ENCODE measurements at regions not wholly inside any gene's neighbourhood (a gene's known extent, or its start where the extent isn't known, plus 50 kb on each side); places are given as distances from the start of the nearest gene placed in this dataset.

DNA sequence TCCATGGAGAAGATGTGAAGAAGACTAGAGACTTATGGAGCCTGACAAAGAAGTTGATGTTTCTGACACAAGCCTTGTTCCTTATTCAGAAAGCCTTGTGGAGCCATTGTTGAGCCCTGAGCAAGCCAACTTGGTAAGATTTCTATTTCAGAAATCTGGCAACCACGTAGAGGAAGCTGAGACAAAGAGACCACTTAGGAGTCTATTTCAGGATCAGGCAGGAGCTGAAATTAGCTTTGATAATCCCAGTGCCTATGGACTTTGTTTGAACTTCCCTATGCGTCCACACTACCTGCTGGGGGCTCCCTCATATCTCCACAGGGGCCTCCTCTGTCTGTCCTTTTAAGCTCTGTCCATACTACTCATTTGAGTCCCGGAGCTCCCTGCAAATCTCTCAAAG, 540.0 kb upstream of the GOT2 start:
- TF ChIP-seq GATA1 (IDR thresholded peaks at IDR 0.05; ENCODE audit: low read depth, low read length) (no peak), POLR2A (IDR thresholded peaks at IDR 0.05; ENCODE audit: low read length) (no peak)
- no peak for DNase-seq

DNA sequence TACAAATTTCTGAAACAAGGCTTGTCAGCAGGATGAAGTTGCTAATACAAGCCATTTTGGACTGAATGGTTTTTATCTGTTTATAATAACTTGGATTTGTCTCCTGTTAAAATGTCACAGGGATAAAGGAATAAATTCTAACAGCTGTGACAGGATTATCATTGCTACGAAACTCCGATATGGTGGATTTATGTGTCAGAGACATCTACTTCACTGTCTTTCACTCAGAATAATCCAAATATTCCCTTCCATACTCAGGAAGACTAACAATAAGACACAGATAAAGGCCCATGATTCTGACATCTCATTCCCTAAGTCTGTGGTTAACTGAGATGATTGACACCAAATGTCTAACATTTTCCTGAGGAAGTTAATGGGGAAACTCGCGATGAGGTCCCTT, 529.8 kb upstream of the GOT2 start:
- no peak for DNase-seq
- no peak for TF ChIP-seq POLR2A (IDR thresholded peaks at IDR 0.05; ENCODE audit: low read length)
- no peak for TF ChIP-seq GATA1 (IDR thresholded peaks at IDR 0.05; ENCODE audit: low read depth, low read length)

DNA sequence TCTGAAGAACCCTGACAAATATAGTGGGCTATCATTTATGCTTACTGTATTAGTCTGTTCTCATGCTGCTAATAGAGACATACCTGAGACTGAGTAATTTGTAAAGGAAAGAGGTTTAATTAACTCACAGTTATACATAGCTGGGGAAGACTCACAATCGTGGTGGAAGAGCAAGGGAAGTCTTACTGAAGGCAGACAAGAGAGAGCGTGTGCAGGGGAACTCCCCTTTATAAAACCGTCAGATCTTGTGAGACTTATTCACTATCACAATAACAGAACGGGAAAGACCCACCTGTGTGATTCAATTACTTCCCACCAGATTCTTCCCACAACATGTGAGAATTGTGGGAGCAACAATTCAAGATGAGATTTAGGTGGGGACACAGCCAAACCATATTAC, 526.8 kb upstream of the GOT2 start:
- no peak for DNase-seq
- TF ChIP-seq POLR2A (IDR thresholded peaks at IDR 0.05; ENCODE audit: low read length) (no peak), GATA1 (IDR thresholded peaks at IDR 0.05; ENCODE audit: low read depth, low read length) (no peak)

DNA sequence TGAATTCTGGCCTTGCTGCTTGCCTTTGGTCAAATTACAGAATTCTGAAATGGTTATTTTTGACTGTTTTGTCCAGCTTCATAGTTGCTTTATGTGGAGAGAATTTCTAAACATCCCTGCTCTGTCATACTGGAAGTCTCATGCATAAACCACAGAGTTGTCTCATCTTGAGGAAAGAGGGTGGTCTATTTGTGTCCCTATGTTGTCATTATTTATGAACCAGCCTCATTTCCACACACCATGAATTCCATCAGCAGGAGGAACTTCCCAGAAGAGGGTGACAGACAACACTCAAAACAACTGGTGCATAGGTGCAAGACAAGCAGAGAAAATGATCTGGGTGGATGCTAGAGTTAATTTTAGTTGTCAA, 525.8 kb upstream of the GOT2 start:
- DNase-seq: no peak
- TF ChIP-seq GATA1 (IDR thresholded peaks at IDR 0.05; ENCODE audit: low read depth, low read length): no peak
- no peak for TF ChIP-seq POLR2A (IDR thresholded peaks at IDR 0.05; ENCODE audit: low read length)

DNA sequence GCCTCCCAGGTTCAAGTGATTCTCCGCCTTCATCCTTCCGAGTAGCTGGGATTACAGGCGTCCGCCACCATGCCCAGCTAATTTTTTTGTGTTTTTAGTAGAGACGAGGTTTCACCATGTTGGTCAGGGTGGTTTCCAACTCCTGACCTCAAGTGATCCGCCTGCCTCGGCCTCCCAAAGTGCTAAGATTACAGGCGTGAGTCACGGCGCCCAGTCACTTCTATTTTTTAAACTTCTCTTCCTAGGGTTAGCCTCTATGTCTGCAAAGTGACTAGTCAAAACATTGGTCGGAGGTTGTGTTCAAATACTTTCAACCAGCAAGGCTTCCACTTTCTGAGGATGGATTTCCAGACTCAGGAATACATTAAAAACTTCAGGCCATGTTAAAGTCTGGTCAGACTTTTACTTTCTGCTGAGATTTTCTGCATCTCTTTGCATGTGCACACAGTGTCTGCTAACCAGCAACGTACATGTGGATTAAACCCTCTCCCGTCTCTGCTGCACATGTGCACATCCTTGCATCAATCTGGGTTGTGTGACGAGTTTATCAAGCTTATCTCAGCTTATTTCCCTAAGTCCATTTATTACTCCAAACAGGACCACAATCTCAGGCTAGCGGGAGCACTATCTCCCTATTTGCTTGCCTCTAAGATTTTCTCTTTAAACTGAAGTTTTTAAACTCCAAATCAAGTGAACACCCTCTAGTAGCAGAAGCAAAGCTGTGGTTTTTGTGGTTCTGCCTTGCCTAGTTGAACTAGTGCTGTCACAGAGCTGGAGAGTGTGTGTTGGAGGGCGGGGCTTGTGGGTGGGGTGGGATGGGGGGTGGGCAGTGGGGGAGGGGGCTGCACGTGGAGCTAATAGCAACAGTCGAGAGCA, 525.2 kb upstream of the GOT2 start:
- no peak for TF ChIP-seq POLR2A (IDR thresholded peaks at IDR 0.05; ENCODE audit: low read length)
- no peak for TF ChIP-seq GATA1 (IDR thresholded peaks at IDR 0.05; ENCODE audit: low read depth, low read length)
- DNase-seq: no peak

DNA sequence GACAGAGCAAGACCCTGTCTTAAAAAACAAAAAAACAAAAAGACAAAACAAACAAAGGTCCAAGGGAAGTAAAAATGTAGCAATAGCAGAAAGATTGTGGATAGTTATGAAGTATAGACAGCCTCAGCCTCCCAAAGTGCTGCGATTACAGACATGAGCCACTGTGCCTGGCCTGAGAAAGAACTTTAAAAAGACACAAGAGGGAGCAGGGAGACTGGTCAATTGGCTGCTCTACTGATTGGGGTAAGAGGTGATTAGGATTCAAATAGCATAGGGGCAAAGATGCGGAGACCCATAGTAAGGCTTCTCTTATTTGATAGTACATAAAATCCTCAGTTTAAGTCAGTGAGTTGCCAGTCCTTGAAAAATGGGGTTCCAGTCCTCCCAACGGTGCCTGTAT, 518.2 kb upstream of the GOT2 start:
- no peak for TF ChIP-seq POLR2A (IDR thresholded peaks at IDR 0.05; ENCODE audit: low read length)
- TF ChIP-seq GATA1 (IDR thresholded peaks at IDR 0.05; ENCODE audit: low read depth, low read length): no peak
- no peak for DNase-seq

DNA sequence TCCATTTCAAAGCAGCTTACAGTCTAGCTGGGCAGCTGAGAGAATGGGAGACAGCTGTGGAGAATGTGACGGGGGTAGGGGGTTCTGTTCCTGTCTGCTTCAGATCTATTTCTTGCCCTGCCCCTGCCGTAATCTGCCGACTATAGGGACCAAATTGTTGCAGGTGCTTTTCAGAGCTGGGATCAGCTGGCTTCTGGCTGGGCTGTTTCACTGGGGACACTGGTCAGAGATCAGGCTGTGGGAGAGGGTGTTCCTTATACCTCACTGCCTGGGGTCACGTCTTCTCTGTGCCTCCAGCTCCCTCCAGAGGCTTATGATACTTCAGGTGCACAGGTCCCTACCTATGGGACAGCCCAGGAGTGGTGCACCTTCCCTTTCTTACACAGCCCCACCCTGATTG, 514.9 kb upstream of the GOT2 start:
- no peak for TF ChIP-seq POLR2A (IDR thresholded peaks at IDR 0.05; ENCODE audit: low read length)
- TF ChIP-seq GATA1 (IDR thresholded peaks at IDR 0.05; ENCODE audit: low read depth, low read length): no peak
- no peak for DNase-seq

DNA sequence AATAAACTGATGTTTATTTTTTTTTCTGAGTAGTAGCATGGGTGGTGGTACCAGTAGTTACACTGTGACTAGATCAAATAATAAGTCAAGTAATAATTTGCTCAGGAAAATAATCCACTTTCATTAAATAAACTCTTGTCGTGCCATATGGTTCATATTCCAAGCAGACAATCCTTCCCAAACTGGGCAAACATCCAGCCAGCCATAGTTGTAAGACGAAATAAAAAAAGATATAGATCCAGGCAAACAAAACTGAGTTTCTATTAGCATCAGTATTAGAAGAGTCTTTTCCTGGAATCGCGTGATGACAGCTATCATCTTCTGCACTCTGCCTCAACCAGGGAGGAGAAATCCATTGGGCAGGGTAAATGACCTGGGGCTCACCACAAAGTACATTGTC, 508.4 kb upstream of the GOT2 start:
- no peak for DNase-seq
- TF ChIP-seq GATA1 (IDR thresholded peaks at IDR 0.05; ENCODE audit: low read depth, low read length) (no peak), POLR2A (IDR thresholded peaks at IDR 0.05; ENCODE audit: low read length) (no peak)

DNA sequence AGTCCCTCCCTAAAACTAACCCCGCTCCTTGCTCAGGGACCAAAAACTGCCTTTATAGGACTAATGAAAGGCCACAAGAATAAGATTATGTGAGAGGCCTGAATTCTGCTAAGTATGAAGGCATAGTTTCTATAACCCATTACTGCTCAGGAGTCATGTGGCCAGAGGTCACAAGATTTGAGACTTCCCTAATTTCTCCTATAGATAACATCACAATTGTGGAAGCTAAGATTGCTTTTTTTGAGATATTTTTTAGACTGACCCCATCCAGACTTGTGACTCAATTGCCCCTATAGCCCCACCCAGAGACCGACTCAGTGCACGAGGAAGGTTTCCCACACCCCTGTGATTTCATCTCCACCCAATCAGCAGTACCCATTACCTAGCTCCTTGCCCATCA, 504.1 kb upstream of the GOT2 start:
- no peak for TF ChIP-seq GATA1 (IDR thresholded peaks at IDR 0.05; ENCODE audit: low read depth, low read length)
- TF ChIP-seq POLR2A (IDR thresholded peaks at IDR 0.05; ENCODE audit: low read length): no peak
- no peak for DNase-seq

DNA sequence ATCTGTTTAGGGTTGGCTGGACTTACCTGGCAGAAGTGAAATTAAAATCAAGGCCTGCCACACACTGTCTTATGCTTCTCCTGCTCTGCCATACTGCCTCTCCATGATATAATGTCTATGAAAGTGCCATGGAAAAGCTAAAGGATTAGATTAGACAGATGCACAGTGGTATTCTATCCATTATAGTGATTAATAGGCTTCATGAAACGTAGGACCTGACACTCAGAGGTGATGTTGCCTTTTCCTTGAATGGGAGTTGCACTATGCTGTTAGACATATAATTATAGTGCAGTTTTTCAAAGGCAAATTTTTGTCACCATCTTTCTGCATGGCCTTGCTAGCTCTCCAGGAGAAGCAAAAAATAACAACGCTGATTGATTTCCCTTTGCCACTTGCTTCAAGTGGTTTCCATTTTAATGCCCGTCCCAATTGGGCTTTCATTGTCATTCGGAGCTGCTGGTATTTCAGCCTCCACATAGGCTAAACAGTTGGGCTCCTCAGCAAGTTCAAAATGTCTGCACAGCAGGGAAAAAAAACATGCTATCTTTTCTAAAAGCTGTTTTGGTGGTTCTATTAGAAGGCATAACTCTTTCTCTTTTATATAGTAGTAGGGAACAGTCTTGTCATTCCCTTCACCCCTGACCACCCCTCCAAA, 502.8 kb upstream of the GOT2 start:
- DNase-seq: no peak
- no peak for TF ChIP-seq GATA1 (IDR thresholded peaks at IDR 0.05; ENCODE audit: low read depth, low read length)
- no peak for TF ChIP-seq POLR2A (IDR thresholded peaks at IDR 0.05; ENCODE audit: low read length)

DNA sequence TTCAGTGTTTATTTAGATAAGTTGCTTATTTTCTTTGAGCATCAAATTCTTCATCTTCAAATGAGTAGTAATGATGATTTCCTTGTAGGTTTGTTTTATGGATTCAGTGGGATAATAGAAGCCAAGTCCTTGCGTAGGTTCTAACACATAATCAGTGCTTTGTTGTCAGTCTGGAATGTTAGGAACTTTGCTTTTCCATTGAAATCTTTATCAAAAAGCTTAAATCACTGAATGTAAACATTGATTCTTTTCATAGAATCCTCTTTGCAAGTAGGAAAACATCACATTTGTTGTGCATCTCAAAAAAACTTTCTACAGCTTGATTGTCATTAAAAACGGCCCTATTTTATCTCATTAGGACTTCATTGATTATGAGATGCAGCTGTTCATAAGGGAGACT, 490.3 kb upstream of the GOT2 start:
- no peak for DNase-seq
- TF ChIP-seq GATA1 (IDR thresholded peaks at IDR 0.05; ENCODE audit: low read depth, low read length) (no peak), POLR2A (IDR thresholded peaks at IDR 0.05; ENCODE audit: low read length) (no peak)

DNA sequence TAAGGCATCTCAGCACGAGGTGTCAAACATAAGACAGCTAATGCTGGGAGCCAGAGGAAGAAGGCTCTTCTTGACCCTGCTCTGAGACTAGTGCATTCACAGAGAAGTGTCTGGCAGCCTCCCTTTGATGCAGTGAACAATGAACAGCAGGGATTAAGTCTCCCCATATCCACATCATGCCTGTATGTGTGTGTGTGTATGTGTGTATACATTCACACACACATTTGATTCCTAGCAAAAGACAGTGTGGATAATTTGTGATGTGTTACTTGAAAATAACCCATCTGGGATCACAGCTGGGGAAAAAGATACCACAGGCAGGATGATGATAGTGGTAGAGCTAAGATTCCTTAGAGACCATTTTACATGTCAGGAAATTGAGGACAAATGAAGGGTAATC, 485.9 kb upstream of the GOT2 start:
- TF ChIP-seq POLR2A (IDR thresholded peaks at IDR 0.05; ENCODE audit: low read length) (no peak), GATA1 (IDR thresholded peaks at IDR 0.05; ENCODE audit: low read depth, low read length) (no peak)
- DNase-seq: no peak

DNA sequence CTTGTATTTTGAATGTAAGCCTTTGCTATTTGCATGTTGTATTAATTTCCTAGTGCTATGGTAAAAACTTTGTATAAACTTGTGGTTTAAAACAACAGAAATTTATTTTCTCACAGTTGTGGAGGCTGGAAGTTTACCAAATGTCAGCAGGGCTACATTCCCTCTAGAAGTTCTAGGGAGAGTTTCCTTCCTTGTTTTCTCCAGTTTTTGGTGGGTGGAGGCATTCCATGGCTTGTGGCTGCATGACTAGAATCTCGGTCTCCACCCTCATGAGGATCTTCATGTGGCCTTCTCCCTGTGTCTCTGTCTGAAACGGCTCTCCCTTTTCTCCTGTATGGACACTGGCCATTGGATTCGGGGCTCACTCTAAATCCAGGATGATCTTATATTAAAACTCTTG, 482.2 kb upstream of the GOT2 start:
- no peak for DNase-seq
- TF ChIP-seq POLR2A (IDR thresholded peaks at IDR 0.05; ENCODE audit: low read length) (no peak), GATA1 (IDR thresholded peaks at IDR 0.05; ENCODE audit: low read depth, low read length) (no peak)

DNA sequence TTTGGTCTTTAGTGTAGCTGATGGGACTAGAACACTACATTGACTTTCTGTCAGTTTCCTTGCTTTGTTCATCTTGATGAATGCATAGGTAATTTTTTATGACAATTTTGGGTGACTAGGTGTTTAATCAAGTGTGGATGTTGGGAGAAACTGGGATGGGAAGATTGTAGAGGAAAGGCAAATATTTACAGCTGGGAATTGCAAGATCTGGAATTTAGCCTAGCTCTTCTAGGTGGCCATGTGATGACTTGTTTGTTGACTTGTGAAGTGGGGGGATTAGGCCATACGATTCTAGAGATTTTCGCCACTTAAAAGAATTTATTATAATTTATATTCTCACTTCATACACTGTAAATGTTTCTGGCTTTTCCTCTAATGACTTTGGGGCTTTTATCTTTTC, 480.3 kb upstream of the GOT2 start:
- no peak for DNase-seq
- TF ChIP-seq POLR2A (IDR thresholded peaks at IDR 0.05; ENCODE audit: low read length): no peak
- no peak for TF ChIP-seq GATA1 (IDR thresholded peaks at IDR 0.05; ENCODE audit: low read depth, low read length)

DNA sequence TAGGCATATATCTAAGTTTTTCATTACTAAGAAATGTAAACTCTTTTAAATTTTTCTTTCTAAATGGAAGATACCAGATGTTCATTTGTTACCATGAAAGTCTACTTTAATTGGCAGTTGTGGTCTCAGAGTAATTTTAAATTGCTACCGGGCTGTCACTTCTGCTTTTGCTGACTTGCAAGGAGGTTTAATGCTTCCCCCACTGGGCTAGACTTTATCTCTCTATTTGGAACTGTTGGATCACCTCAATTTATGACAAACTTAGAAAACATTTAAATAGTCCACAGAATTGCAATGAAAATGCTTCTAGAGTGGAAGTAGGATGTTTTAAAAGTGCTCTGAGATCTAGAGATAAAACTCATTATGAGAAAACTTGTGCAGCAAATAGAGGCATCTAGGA, 479.8 kb upstream of the GOT2 start:
- TF ChIP-seq POLR2A (IDR thresholded peaks at IDR 0.05; ENCODE audit: low read length) (no peak), GATA1 (IDR thresholded peaks at IDR 0.05; ENCODE audit: low read depth, low read length) (no peak)
- no peak for DNase-seq
